GM19043 (cell line): ENCODE measurements at regions not wholly inside any gene's neighbourhood (a gene's known extent, or its start where the extent isn't known, plus 50 kb on each side); places are given as distances from the start of the nearest gene placed in this dataset.

Experiments
- ATAC-seq: cut with Tn5 transposase; IDR thresholded peaks from one replicate; pipeline ENCODE4 v1.9.1; 2021; ENCODE audit warnings: low read depth; ENCODE audit not compliant: unreplicated experiment

GRCh38 chr3:103699228-103699627 is 1264.4 kb downstream of the ZPLD1 start:
- no peak for ATAC-seq

- no peak for ATAC-seq
Measured at GRCh38 chr3:103705641-103706040, 1270.8 kb downstream of the ZPLD1 start.

- no peak for ATAC-seq
Measured at GRCh38 chr3:103706671-103707070, 1271.9 kb downstream of the ZPLD1 start.

GRCh38 chr3:103711670-103712069 is 1276.9 kb downstream of the ZPLD1 start:
- no peak for ATAC-seq

- no peak for ATAC-seq
Measured at GRCh38 chr3:103712320-103713008, 1277.6 kb downstream of the ZPLD1 start.

- no peak for ATAC-seq
Measured at GRCh38 chr3:103729547-103729946, 1294.7 kb downstream of the ZPLD1 start.

GRCh38 chr3:103730744-103731143 is 1295.9 kb downstream of the ZPLD1 start:
- no peak for ATAC-seq

- no peak for ATAC-seq
Measured at GRCh38 chr3:103752986-103753385, 1318.2 kb downstream of the ZPLD1 start.

- ATAC-seq: no peak
Measured at GRCh38 chr3:103767635-103768034, 1332.8 kb downstream of the ZPLD1 start.

- no peak for ATAC-seq
Measured at GRCh38 chr3:103785017-103785416, 1350.2 kb downstream of the ZPLD1 start.

- no peak for ATAC-seq
Measured at GRCh38 chr3:103785537-103785936, 1350.7 kb downstream of the ZPLD1 start.

GRCh38 chr3:103786296-103786695 is 1351.5 kb downstream of the ZPLD1 start:
- ATAC-seq: no peak

- ATAC-seq: no peak
Measured at GRCh38 chr3:103787164-103787871, 1352.5 kb downstream of the ZPLD1 start.

- ATAC-seq: no peak
Measured at GRCh38 chr3:103787879-103788278, 1353.1 kb downstream of the ZPLD1 start.

GRCh38 chr3:103791786-103792515 is 1357.1 kb downstream of the ZPLD1 start:
- no peak for ATAC-seq

GRCh38 chr3:103794656-103795055 is 1359.8 kb downstream of the ZPLD1 start:
- ATAC-seq: no peak

- no peak for ATAC-seq
Measured at GRCh38 chr3:103796068-103796467, 1361.3 kb downstream of the ZPLD1 start.

- no peak for ATAC-seq
Measured at GRCh38 chr3:103803787-103804186, 1369.0 kb downstream of the ZPLD1 start.

- ATAC-seq: no peak
Measured at GRCh38 chr3:103810167-103810566, 1375.4 kb downstream of the ZPLD1 start.

GRCh38 chr3:103813955-103814354 is 1379.1 kb downstream of the ZPLD1 start:
- no peak for ATAC-seq

GRCh38 chr3:103818398-103818797 is 1383.6 kb downstream of the ZPLD1 start:
- ATAC-seq: no peak

- ATAC-seq: no peak
Measured at GRCh38 chr3:103818800-103819199, 1384.0 kb downstream of the ZPLD1 start.
